GM12872 (cell line): ENCODE measurements at regions not wholly inside any gene's neighbourhood (a gene's known extent, or its start where the extent isn't known, plus 50 kb on each side); places are given as distances from the start of the nearest gene placed in this dataset.

ENCODE experiments used
- CTCF ChIP-seq: IDR thresholded peaks from 3 replicates; pipeline ENCODE4 v1.5.1; 2011; ENCODE audit warnings: low read depth, mild to moderate bottlenecking, low read length, moderate library complexity; ENCODE audit not compliant: insufficient read depth

GRCh38 chr5:74070766-74071165, 444.8 kb downstream of the ARHGEF28 start:
- TF ChIP-seq CTCF = no peak

DNA sequence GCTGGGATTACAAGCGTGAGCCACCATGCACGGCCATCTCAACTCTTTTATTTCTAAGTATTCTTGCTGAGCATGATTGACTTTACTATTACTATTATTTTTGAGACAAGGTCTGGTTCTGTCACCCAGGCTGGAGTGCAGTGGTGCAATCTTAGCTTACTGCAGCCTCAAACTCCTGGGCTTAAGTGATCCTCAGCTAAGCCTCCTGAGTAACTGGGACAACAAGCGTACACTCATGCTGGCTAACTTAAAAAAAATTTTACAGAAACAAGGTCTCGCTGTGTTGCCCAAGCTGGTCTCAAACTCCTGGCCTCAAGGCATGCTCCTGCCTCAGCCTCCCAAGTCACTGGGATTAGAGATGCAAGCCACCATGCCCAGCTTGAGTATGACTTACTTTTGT, 443.7 kb downstream of the ARHGEF28 start:
- no peak for TF ChIP-seq CTCF

DNA sequence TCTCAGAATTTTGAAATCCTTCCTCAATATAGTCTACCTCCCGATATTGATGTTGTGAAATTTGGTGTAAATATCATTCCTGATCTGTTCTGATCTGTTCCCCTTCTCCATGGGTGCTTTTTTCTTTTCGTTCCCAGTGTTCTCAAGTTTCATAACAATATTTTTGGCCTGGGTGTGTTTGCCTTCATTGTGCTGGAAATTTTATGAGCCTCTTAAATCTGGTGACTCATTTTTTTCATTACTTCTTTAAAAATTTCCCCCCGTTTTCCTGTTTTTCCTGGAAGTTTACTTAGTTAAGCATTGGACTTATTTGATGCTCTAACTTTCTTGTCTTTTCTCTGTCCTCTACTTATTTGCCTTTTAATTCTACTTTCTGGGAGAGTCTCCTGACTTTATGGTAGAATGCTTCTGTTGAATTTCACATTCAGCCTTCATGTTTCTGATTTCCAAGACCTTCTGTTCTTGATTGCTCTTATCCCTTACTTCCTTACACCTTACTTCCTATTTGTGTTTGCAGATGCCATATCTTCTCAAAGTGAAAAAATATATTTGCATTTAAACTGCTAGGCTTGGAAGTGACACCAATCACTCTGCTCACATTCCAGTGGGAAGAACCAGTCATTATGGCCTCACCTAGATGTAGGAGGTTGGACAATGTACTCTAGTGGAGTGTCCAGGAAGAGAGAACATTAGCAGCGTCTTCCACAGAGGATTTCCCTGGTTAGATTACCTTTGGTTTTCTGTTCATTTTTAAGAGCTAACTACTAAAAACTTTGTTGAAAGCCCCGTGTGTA, 441.9 kb downstream of the ARHGEF28 start:
- no peak for TF ChIP-seq CTCF

- no peak for TF ChIP-seq CTCF
Observed at GRCh38 chr5:74064911-74065310, 438.9 kb downstream of the ARHGEF28 start.

GRCh38 chr5:74064225-74064624, 438.2 kb downstream of the ARHGEF28 start:
- no peak for TF ChIP-seq CTCF

DNA sequence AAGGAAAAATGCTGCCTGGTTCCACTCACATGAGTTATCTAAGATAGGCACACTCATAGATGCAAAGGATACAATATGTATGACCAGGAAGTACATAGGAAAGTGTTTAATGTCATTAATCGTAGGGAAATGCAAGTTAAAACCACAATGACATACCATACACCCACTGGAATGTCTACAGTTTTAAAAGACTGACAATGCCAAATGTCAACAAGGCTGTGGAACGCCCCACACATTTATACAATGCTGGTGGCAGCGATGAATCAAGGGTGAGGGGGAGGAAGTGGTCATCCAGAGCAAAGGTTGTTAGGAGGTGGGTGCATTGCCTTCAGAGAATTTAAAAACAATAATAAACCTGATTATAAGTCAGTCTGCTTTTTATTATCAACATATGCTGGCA, 437.8 kb downstream of the ARHGEF28 start:
- no peak for TF ChIP-seq CTCF

DNA sequence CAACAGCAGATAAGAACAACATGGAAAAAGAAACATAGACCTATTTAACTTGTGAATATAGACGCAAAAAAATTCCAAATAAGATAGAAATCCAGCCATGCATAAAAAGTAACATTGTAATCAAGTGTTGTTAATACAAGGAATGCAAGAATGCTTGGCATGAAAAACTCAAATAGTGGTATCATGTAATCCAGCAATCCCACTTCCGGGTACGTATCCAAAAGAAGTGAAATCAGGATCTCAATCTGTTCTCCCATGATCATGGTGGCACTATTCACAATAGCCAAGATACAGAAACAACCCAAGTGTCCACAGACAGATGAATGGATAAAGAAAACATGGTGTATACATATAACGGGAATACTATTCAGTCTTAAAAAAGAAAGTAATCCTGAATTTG, 437.4 kb downstream of the ARHGEF28 start:
- no peak for TF ChIP-seq CTCF
